HUES64 (cell line): ENCODE measurements at regions not wholly inside any gene's neighbourhood (a gene's known extent, or its start where the extent isn't known, plus 50 kb on each side); places are given as distances from the start of the nearest gene placed in this dataset.

Experiments used
- H3K27ac ChIP-seq: 2 replicates; pipeline ENCODE4 v1.7.0; 2013; ENCODE audit warnings: low read depth, low read length, inconsistent platforms
- H3K27me3 ChIP-seq: 2 replicates; pipeline ENCODE4 v1.6.1; 2013; ENCODE audit warnings: mild to moderate bottlenecking, low read length; ENCODE audit not compliant: insufficient read depth
- H3K36me3 ChIP-seq: 2 replicates; pipeline ENCODE4 v1.6.1; 2013; ENCODE audit warnings: mild to moderate bottlenecking, low read length; ENCODE audit not compliant: insufficient read depth
- H3K4me1 ChIP-seq: 2 replicates; pipeline ENCODE4 v1.6.1; 2013; ENCODE audit warnings: mild to moderate bottlenecking, low read length, moderate library complexity; ENCODE audit not compliant: insufficient read depth
- H3K4me3 ChIP-seq: 2 replicates; pipeline ENCODE4 v1.5.1; 2013; ENCODE audit warnings: mild to moderate bottlenecking, low read length, moderate library complexity
- H3K9ac ChIP-seq: 2 replicates; pipeline ENCODE4 v1.6.1; 2013; ENCODE audit warnings: mild to moderate bottlenecking, low read depth, low read length
- H3K9me3 ChIP-seq: 2 replicates; pipeline ENCODE4 v1.6.1; 2013; ENCODE audit warnings: low read depth, low read length; ENCODE audit not compliant: insufficient read depth
- WGBS: fragments of 150-250, 120-280 bp; methylation state at CpG from one replicate; pipeline ENCODE4 v1.1.7; 2013; ENCODE audit warnings: missing lambda C conversion rate; 5-methylcytosine and 5-hydroxymethylcytosine counted together

DNA sequence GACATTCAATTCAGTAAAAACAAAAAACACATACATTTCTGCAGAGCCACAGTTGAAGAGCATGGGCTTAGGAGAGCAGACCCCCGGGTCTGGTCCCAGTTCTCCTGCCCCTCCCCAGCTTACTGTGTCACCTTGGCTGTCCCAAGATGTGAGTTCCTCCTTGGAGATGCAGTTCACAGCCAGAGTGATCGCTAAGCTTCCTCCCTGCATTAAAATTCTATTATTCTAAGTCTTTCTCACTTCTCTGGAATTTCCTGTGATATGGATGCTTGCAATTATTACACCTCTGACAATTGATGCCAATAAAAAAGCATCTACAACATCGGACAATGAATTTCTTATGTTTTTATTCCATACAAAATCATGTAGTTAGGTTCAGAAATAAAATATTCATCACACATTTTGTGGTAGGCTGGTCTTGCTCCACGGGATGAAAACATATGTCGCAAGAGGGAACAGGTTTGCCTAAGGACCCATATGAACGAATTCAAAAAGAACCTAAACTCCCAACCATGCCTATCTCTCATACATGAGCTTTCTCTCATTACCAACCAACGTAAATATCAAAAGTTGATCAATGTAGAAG lies 328.5 kb upstream of the RUNX1 start:
- no peak overlapping the region for H3K4me3 ChIP-seq
- no peaks in the 10 kb centered on the region for H3K27me3 ChIP-seq
- H3K27ac ChIP-seq = no peak overlapping the region
- H3K36me3 ChIP-seq = no peaks in the 10 kb centered on the region
- no peaks in the 10 kb centered on the region for H3K9me3 ChIP-seq
- no peak overlapping the region for H3K9ac ChIP-seq
- 89% methylated on average over 6 of the region's 7 CpGs for WGBS
- no peaks in the 10 kb centered on the region for H3K4me1 ChIP-seq

DNA sequence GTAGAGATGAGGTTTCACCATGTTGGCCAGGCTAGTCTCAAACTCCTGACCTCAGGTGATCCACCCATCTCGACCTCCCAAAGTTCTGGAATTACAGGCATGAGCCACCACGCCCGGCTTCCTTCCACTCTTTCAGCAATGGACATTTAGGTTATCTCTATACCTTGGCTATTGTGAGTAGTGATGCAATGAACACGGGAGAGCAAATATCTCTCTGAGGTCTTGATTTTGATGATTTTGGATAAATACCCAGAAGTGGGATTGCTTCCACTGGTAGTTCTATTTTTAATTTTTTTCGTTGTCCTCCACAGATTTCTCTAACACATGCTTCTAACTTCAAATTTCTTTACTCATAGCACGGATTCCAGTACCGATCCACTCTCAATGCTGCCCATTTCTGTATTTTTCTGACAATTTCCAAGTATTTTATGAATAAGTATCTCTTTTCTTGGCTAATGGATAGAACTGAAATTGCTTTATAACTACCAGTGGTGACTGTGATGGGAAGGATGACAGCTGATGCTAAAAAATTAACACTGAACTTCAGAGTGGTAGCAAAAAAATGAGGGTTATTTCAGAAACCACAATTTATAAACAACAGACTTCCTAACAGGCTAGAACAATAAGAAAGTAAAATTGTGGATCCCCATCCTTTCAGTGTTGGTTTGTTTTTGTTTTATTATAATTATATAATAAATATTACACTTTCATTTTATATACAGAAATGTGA lies 327.5 kb upstream of the RUNX1 start:
- Histone ChIP-seq H3K4me3 (no peak overlapping the region), H3K36me3 (no peaks in the 10 kb centered on the region), H3K27me3 (no peaks in the 10 kb centered on the region), H3K9me3 (no peaks in the 10 kb centered on the region), H3K4me1 (no peaks in the 10 kb centered on the region), H3K27ac (no peak overlapping the region), H3K9ac (no peak overlapping the region)
- 96% methylated on average over 7 of the region's 7 CpGs for WGBS

DNA sequence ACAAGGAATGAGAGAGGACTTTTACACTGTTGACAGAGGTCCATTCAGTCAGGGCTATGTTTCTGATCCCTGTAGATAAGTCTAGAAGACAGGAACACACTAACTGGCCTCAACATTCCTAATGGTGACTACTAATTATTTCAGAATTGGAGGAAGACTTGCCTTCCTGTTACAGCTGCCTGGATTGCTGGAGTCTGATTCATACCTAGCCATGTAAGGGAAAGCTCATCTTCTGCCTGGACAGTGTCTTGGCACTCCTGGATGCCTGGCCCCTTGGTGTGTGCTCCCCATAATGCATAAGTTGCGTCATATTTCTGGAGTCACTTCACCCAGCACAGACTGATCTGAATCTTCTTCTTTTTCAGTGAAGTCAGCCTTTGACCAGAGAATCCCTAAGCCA lies 326.0 kb upstream of the RUNX1 start:
- Histone ChIP-seq H3K4me1 (peaks cover 2% of the 10 kb centered on the region; the same call in 1 of the 2 replicates), H3K9me3 (no peaks in the 10 kb centered on the region), H3K27ac (no peak overlapping the region), H3K36me3 (no peaks in the 10 kb centered on the region), H3K9ac (no peak overlapping the region), H3K4me3 (no peak overlapping the region), H3K27me3 (no peaks in the 10 kb centered on the region)
- WGBS = 92% methylated on average over 1 of the region's 1 CpG

DNA sequence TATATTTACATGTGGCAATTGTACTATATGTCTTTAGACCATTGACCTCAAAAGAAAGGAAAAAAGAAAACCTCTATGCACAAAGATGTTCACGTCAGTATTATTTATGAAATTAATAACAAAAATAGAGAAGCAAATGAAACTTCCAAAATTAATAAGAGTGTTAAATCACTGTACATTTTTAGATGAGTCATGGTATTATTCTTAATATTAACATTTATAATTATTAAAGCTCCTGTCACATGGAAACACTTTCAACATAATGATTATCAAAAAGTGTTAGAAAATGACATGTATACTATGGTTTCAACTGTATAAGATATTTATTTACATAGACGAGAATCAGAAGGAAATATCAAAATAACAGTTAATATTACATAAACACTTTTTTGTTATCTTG lies 324.9 kb upstream of the RUNX1 start:
- no peak overlapping the region for H3K27ac ChIP-seq
- no CpG with 5 or more reads among the region's 2 CpGs for WGBS

DNA sequence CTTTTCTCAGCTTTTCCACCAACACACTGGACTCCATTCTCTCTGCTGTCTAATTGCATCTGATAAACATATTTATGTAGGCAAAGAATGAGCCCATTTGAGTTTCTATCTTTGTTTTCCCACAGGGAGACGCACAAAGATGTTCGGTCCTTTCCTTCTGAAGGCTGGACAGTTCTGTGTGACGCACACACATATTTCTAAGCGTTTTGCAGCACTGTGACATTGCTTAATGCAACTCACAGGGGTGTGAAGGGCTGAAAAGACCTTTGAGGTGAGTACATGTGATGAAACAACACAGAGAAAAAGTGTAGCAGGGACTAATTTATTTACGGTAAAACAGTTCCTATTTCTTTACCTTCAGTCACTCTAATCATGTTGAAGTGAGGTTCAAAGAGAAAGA lies 323.1 kb upstream of the RUNX1 start:
- Histone ChIP-seq H3K9ac (no peak overlapping the region), H3K9me3 (no peaks in the 10 kb centered on the region), H3K36me3 (no peaks in the 10 kb centered on the region), H3K4me3 (no peak overlapping the region), H3K27me3 (no peaks in the 10 kb centered on the region), H3K4me1 (peaks cover 10% of the 10 kb centered on the region), H3K27ac (no peak overlapping the region)
- 99% methylated on average over 5 of the region's 5 CpGs for WGBS

More for the DNA sequence above, 324.9 kb upstream of the RUNX1 start:
- H3K4me3 ChIP-seq = no peak overlapping the region
- no peaks in the 10 kb centered on the region for H3K36me3 ChIP-seq
- H3K27me3 ChIP-seq = no peaks in the 10 kb centered on the region
- H3K9me3 ChIP-seq = no peaks in the 10 kb centered on the region
- no peak overlapping the region for H3K9ac ChIP-seq
- peaks cover 2% of the 10 kb centered on the region; the same call in 1 of the 2 replicates for H3K4me1 ChIP-seq

DNA sequence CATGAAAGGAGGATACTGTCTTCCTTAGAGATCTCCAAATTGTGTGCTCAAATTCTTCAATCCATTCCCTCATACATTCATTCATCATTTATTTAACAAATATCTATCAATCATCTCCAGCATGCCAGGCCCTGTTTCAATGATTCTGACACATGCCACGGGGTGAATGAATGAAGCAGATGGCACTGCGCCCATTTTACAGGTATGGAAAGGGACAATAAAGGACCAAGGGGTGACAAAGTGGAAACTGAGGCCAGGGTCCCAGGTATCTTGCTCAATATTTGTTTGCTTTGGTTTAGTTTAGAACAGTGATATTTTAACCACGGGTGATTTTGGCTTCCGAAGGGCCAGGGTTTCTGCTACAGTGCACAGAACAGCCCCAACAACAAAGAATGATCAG lies 321.6 kb upstream of the RUNX1 start:
- Histone ChIP-seq H3K27me3 (no peaks in the 10 kb centered on the region), H3K9me3 (no peaks in the 10 kb centered on the region), H3K4me3 (no peak overlapping the region), H3K36me3 (no peaks in the 10 kb centered on the region), H3K9ac (no peak overlapping the region), H3K4me1 (peaks cover 19% of the 10 kb centered on the region), H3K27ac (no peak overlapping the region)
- WGBS = 97% methylated on average over 4 of the region's 4 CpGs

DNA sequence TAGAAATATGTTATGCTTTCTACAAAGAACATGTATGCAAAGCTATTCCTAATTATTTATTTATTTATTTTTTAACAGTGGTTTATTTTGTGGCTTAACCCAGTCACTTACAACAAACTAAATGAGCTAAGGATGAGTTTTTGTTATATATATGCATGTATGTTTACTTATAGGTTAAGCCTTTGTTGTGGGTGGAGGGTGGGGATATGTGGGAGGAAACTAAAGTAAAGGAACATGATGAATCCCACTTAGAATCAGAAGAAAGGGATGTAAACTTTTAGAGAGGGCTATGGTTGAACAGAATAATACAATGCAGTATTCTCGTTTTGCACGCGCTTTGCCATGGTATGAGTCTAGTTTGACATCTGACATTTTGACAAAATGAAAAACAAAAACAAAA lies 321.0 kb upstream of the RUNX1 start:
- WGBS = 95% methylated on average over 3 of the region's 3 CpGs
- no peaks in the 10 kb centered on the region for H3K27me3 ChIP-seq
- H3K36me3 ChIP-seq = no peaks in the 10 kb centered on the region
- no peak overlapping the region for H3K27ac ChIP-seq
- no peaks in the 10 kb centered on the region for H3K9me3 ChIP-seq
- H3K4me3 ChIP-seq = no peak overlapping the region
- peaks cover 19% of the 10 kb centered on the region for H3K4me1 ChIP-seq
- no peak overlapping the region for H3K9ac ChIP-seq

DNA sequence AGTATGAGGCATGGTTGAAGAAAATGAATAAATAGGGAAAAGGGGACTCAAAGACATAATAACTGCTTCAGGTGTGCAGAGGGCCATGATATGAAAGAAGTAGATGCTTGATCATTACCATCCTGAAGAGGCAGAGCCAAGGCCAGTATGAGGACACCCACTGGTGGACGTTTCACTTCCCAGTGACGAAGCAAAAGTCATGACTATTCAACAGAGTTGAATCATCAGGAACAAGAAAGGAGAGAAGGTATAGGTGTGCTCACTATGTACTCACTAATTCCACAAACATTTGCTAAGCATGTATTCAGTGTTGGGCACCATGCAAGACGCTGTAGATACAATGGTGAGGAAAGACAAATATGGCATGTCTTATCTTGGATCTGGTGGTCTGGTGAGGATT lies 319.2 kb upstream of the RUNX1 start:
- H3K4me3 ChIP-seq = no peak overlapping the region
- WGBS = 90% methylated on average over 3 of the region's 3 CpGs
- H3K27ac ChIP-seq = no peak overlapping the region
- no peaks in the 10 kb centered on the region for H3K9me3 ChIP-seq
- H3K27me3 ChIP-seq = no peaks in the 10 kb centered on the region
- no peaks in the 10 kb centered on the region for H3K36me3 ChIP-seq
- H3K4me1 ChIP-seq = peaks cover 19% of the 10 kb centered on the region
- H3K9ac ChIP-seq = no peak overlapping the region

DNA sequence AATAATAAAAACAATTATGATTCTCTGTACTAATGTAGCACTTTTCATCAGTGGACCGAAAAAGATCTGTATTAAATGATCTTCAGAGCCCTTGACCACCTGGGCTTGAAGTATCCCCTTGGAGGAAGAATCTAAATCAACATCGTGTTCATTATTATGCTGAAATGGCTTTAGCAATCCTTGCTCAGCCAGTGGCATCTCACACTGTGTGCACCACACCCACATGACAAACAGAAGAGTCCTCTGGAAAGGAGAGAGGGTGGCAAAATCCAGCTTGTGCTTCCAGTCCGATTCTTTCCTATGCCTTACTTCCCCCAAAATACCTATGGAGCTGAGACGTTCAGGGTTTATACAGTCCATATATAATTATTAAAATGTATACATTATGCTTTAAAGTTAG lies 318.5 kb upstream of the RUNX1 start:
- Histone ChIP-seq H3K4me3 (no peak overlapping the region), H3K4me1 (peaks cover 19% of the 10 kb centered on the region), H3K9ac (no peak overlapping the region), H3K27me3 (no peaks in the 10 kb centered on the region), H3K36me3 (no peaks in the 10 kb centered on the region), H3K27ac (no peak overlapping the region), H3K9me3 (no peaks in the 10 kb centered on the region)
- WGBS = 57% methylated on average over 2 of the region's 4 CpGs

DNA sequence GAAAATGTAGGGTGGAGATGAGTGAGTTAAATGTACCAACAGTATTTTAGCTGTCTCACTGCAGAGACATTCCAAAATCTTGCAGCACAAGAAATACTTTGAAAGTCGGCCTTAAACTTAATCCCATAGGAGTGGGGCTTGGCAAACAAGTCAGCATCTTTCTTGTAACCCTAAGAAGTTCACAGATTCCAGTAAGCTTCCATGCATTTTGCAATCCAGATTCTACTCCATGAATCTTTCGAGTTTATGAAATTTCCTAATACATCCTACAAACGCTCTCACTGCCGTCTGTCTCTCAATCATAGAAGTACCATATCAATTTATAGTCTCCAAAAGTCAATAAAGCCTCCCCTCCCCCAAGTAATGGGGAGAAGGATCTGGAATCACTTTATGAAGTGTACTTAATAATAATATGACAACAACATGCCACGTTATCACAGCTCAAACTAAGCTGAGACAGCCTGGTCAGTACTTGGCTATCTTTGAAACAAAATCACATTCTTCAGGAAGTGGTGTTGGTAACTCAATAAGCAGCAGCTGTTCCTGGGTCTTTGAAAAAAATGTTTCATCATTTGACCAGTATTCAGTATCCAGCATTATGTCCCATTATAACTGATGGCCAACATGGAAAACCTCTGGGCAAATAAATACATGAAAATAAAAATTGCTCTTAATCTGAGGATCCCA lies 317.4 kb upstream of the RUNX1 start:
- H3K36me3 ChIP-seq = no peaks in the 10 kb centered on the region
- H3K27ac ChIP-seq = no peak overlapping the region
- no peaks in the 10 kb centered on the region for H3K9me3 ChIP-seq
- H3K27me3 ChIP-seq = no peaks in the 10 kb centered on the region
- 91% methylated on average over 5 of the region's 5 CpGs for WGBS
- H3K4me1 ChIP-seq = peaks cover 19% of the 10 kb centered on the region
- no peak overlapping the region for H3K4me3 ChIP-seq
- H3K9ac ChIP-seq = no peak overlapping the region

DNA sequence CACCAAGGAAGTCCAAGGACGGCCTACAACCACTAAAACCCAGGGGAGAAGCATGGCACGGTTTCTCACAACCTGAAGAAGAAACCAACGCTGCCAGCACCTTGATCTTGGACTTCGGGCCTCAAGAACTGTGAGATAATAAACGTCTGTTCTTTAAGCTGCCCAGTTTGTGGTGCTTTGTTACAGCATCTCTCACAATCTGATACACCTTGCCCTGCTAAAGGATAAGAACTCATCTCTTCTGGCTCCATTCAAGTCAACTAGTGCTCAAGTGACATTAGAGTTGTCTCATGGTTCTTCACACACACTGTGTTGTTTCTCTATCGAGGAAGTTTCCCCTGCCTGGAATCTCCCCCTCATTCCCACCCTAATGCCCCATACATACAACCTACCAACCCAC lies 314.4 kb upstream of the RUNX1 start:
- no peaks in the 10 kb centered on the region for H3K9me3 ChIP-seq
- no peaks in the 10 kb centered on the region for H3K27me3 ChIP-seq
- no peaks in the 10 kb centered on the region for H3K36me3 ChIP-seq
- no peak overlapping the region for H3K4me3 ChIP-seq
- H3K4me1 ChIP-seq = peaks cover 17% of the 10 kb centered on the region
- H3K9ac ChIP-seq = no peak overlapping the region
- WGBS = 93% methylated on average over 6 of the region's 6 CpGs
- no peak overlapping the region for H3K27ac ChIP-seq
